ENCODE measurements at regions not wholly inside any gene's neighbourhood (a gene's known extent, or its start where the extent isn't known, plus 50 kb on each side); places are given as distances from the start of the nearest gene placed in this dataset.

- POLR2A ChIA-PET: no interaction called here
- H3K27ac ChIP-seq (ENCODE audit: low read depth, low read length): no peak overlapping the region
- H3K9ac ChIP-seq (ENCODE audit: low read length): no peak overlapping the region
- no peaks in the 10 kb centered on the region for H4K20me1 ChIP-seq (ENCODE audit: insufficient read depth)
- ATAC-seq (no peak), DNase-seq (ENCODE audit: low read depth, low spot score) (no peak)
- TF ChIP-seq, protein P1, sequence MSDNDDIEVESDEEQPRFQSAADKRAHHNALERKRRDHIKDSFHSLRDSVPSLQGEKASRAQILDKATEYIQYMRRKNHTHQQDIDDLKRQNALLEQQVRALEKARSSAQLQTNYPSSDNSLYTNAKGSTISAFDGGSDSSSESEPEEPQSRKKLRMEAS (IDR thresholded peaks at IDR 0.05): no peak
- no peak for TF ChIP-seq YY1 (IDR thresholded peaks at IDR 0.05; ENCODE audit: extremely low read depth, insufficient replicate concordance, low read depth, low read length)
- TF ChIP-seq SIN3A (IDR thresholded peaks at IDR 0.05; ENCODE audit: low read depth): no peak
- TF ChIP-seq ZFX (IDR thresholded peaks at IDR 0.05): no peak
- no peak for TF ChIP-seq EGR1 (IDR thresholded peaks at IDR 0.05; ENCODE audit: low read depth)
- TF ChIP-seq SP1 (IDR thresholded peaks at IDR 0.05; ENCODE audit: low read depth): no peak
- no peak for TF ChIP-seq POLR2AphosphoS5 (IDR thresholded peaks at IDR 0.05; ENCODE audit: low read depth, low read length)
- TF ChIP-seq, protein P2, sequence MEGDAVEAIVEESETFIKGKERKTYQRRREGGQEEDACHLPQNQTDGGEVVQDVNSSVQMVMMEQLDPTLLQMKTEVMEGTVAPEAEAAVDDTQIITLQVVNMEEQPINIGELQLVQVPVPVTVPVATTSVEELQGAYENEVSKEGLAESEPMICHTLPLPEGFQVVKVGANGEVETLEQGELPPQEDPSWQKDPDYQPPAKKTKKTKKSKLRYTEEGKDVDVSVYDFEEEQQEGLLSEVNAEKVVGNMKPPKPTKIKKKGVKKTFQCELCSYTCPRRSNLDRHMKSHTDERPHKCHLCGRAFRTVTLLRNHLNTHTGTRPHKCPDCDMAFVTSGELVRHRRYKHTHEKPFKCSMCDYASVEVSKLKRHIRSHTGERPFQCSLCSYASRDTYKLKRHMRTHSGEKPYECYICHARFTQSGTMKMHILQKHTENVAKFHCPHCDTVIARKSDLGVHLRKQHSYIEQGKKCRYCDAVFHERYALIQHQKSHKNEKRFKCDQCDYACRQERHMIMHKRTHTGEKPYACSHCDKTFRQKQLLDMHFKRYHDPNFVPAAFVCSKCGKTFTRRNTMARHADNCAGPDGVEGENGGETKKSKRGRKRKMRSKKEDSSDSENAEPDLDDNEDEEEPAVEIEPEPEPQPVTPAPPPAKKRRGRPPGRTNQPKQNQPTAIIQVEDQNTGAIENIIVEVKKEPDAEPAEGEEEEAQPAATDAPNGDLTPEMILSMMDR (IDR thresholded peaks at IDR 0.05 in 2 of 3, conservative IDR thresholded peaks at IDR 0.05 in 1 of 3; ENCODE audit: borderline replicate concordance in 1 of 3, insufficient read depth in 1 of 3, low read depth in 2 of 3, low read length in 2 of 3): no peak
- TF ChIP-seq, protein P3, sequence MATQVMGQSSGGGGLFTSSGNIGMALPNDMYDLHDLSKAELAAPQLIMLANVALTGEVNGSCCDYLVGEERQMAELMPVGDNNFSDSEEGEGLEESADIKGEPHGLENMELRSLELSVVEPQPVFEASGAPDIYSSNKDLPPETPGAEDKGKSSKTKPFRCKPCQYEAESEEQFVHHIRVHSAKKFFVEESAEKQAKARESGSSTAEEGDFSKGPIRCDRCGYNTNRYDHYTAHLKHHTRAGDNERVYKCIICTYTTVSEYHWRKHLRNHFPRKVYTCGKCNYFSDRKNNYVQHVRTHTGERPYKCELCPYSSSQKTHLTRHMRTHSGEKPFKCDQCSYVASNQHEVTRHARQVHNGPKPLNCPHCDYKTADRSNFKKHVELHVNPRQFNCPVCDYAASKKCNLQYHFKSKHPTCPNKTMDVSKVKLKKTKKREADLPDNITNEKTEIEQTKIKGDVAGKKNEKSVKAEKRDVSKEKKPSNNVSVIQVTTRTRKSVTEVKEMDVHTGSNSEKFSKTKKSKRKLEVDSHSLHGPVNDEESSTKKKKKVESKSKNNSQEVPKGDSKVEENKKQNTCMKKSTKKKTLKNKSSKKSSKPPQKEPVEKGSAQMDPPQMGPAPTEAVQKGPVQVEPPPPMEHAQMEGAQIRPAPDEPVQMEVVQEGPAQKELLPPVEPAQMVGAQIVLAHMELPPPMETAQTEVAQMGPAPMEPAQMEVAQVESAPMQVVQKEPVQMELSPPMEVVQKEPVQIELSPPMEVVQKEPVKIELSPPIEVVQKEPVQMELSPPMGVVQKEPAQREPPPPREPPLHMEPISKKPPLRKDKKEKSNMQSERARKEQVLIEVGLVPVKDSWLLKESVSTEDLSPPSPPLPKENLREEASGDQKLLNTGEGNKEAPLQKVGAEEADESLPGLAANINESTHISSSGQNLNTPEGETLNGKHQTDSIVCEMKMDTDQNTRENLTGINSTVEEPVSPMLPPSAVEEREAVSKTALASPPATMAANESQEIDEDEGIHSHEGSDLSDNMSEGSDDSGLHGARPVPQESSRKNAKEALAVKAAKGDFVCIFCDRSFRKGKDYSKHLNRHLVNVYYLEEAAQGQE (IDR thresholded peaks at IDR 0.05; ENCODE audit: low read depth): no peak
- TF ChIP-seq ZBTB33 (IDR thresholded peaks at IDR 0.05; ENCODE audit: extremely low read depth, insufficient replicate concordance, low read length): no peak
- TF ChIP-seq JUND (IDR thresholded peaks at IDR 0.05): no peak
- TF ChIP-seq TCF7L2 (IDR thresholded peaks at IDR 0.05; ENCODE audit: borderline replicate concordance, extremely low read depth, insufficient read depth, insufficient read length): no peak
- TF ChIP-seq FOSL1 (IDR thresholded peaks at IDR 0.05; ENCODE audit: low read depth): no peak
- TF ChIP-seq CBX3 (IDR thresholded peaks at IDR 0.05; ENCODE audit: low read depth): no peak
- no peak for TF ChIP-seq EZH2 (IDR thresholded peaks at IDR 0.05)
- no peak for TF ChIP-seq ATF3 (IDR thresholded peaks at IDR 0.05)
- TF ChIP-seq ELF1 (IDR thresholded peaks at IDR 0.05; ENCODE audit: borderline replicate concordance, low read depth): no peak
- BruUV-seq (replicated peaks): no TSS peak
- H3K9me3 ChIP-seq (ENCODE audit: control insufficient read depth in 1 of 2, insufficient read depth in 1 of 2, low read depth in 1 of 2, low read length in 2 of 2): no peaks in the 10 kb centered on the region
- H3K36me3 ChIP-seq (ENCODE audit: control insufficient read depth in 1 of 2, insufficient read depth in 2 of 2, low read length in 2 of 2): no peaks in the 10 kb centered on the region
- no peak overlapping the region for H2AFZ ChIP-seq (ENCODE audit: low read depth, low read length, poor library complexity, severe bottlenecking)
- no peaks in the 10 kb centered on the region for H3K9me2 ChIP-seq (ENCODE audit: insufficient read depth)
- H3K79me2 ChIP-seq (ENCODE audit: insufficient read depth, low read length): no peaks in the 10 kb centered on the region
- intact Hi-C loops (cut with micrococcal nuclease): no loop called here
- H3K4me2 ChIP-seq (ENCODE audit: low read length): no peak overlapping the region
- CTCF ChIA-PET: no interaction called here
- no peak overlapping the region for H3K4me3 ChIP-seq (replicated peaks in 1 of 2; ENCODE audit: low read depth in 1 of 2, low read length in 2 of 2)
- peaks cover 6% of the 10 kb centered on the region; the same call in 1 of the 2 replicates for H3K27me3 ChIP-seq (ENCODE audit: insufficient read depth, low read length)
- RAD21 ChIA-PET (ENCODE audit: low non-redundant PET in 1 of 2, low total read pairs in 2 of 2, uncharacterized antibody in 2 of 2, unreplicated experiment in 2 of 2): no interaction called here
- H3K4me1 ChIP-seq (ENCODE audit: control insufficient read depth in 1 of 2, insufficient read depth in 2 of 2, low read length in 2 of 2): no peaks in the 10 kb centered on the region
These were observed 168.5 kb downstream of the TEX36 start for GRCh38 chr10:125514206-125515162.

Measured in HCT116 (cell line).